AG09319 (cell line): ENCODE measurements at regions not wholly inside any gene's neighbourhood (a gene's known extent, or its start where the extent isn't known, plus 50 kb on each side); places are given as distances from the start of the nearest gene placed in this dataset.

Experiments
- DNase-seq: peaks from one replicate; pipeline ENCODE4 v3.0.0-alpha.2; 2010; ENCODE audit warnings: low read depth; ENCODE audit errors: extremely low read depth
- TF ChIP-seq, protein P1 (sequence below): IDR thresholded peaks from 2 replicates; pipeline ENCODE4 v1.5.1; 2011; ENCODE audit warnings: low read depth, mild to moderate bottlenecking, inconsistent platforms, low read length, moderate library complexity

DNA sequence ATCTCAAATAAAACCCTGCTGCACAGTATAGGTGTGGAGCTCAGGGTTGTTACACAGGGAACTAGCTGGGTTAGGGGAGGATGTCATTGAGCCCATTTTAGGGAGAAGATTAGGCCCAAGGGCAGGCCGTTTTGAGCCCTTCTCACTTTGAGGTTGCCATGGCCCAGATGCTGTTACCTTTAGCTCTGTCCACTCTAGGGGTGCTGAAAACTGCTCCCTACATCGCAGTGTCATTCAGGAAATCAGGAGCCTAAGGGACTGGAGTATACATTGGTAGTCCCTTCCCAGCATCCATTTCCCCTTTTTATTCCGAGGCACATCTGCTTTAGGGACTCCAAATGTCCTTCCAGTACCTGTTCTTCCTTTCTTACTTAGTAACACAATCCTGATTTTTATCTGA is 79.0 kb upstream of the SELENOK start:
- TF ChIP-seq, protein P1, sequence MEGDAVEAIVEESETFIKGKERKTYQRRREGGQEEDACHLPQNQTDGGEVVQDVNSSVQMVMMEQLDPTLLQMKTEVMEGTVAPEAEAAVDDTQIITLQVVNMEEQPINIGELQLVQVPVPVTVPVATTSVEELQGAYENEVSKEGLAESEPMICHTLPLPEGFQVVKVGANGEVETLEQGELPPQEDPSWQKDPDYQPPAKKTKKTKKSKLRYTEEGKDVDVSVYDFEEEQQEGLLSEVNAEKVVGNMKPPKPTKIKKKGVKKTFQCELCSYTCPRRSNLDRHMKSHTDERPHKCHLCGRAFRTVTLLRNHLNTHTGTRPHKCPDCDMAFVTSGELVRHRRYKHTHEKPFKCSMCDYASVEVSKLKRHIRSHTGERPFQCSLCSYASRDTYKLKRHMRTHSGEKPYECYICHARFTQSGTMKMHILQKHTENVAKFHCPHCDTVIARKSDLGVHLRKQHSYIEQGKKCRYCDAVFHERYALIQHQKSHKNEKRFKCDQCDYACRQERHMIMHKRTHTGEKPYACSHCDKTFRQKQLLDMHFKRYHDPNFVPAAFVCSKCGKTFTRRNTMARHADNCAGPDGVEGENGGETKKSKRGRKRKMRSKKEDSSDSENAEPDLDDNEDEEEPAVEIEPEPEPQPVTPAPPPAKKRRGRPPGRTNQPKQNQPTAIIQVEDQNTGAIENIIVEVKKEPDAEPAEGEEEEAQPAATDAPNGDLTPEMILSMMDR: no peak
- DNase-seq: no peak

DNA sequence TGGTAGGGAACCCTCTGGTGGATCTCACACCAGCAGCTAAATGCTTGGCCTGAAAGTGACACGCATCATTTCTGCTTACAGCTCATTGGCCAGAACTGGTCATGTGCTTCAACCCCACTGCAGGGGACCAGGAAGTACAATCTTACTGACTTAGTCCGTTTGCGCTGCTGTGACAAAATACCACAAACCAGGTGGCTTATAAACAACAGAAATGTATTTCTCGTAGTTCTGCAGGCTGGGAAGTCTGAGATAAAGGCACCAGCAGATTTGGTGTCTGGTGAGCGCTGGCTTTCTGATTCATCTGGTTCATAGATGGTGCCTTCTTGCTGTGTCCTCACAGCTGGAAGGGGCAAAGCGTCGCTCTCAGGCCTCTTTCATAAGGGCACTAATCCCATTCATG is 77.4 kb upstream of the SELENOK start:
- no peak for DNase-seq
- TF ChIP-seq, protein P1: no peak

DNA sequence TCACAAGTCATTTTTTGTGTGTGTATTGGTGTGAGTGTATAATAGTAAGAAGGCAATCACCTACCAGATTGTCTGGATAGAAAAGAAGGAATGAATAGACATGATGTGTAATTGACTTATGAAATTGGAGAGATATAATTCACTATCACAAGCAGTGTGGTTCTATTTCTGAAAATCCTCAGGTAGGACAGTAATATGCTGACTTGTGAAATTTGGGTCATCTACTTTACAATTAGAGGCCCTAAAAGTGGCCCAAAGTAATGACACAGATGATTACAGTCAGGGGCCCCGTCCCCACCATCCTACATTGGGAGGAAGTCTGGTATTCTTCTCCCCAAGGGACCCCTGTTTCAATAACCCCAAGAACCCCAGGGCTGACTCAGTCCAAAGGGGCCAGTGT is 73.6 kb upstream of the SELENOK start:
- TF ChIP-seq, protein P1: no peak
- DNase-seq: no peak

DNA sequence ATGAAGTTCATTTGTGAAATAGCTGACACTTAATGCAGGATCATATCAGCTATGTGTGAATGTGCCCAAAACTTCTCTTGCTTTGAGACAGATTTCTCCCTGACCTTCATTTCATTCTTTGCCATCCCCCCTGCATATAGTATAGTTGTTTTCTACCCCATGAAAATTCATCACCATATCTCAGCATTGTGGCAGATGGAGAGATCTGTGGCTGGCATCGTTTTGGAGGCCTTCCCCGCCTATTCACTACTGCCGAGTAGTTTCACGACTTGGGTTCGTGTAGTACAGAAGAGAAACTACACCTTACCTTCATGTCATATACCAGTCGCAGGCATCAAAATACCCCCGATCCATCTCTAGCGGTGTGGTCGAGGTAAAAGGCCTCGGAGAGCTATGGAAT is 66.2 kb upstream of the SELENOK start:
- DNase-seq: no peak
- TF ChIP-seq, protein P1: no peak

DNA sequence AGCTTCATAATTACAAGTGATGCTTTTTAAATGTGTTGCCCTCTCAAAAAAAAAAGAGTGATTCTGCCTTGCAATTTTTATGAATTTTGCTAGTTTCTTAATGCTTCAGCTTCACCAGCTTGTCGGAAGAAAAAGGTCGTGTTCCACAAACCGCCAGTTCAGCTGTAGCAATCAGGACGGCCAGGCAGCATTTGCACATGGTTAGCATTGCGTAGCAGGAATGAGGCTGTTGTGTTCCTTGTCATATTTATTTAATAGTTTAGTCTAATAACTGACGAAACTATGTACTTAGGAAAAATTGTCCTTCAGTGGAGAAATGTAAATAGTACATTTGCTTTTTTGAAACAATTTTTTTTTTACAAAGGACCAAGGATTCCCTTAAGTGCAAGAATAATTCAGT is 64.9 kb upstream of the SELENOK start:
- TF ChIP-seq, protein P1: no peak
- no peak for DNase-seq

DNA sequence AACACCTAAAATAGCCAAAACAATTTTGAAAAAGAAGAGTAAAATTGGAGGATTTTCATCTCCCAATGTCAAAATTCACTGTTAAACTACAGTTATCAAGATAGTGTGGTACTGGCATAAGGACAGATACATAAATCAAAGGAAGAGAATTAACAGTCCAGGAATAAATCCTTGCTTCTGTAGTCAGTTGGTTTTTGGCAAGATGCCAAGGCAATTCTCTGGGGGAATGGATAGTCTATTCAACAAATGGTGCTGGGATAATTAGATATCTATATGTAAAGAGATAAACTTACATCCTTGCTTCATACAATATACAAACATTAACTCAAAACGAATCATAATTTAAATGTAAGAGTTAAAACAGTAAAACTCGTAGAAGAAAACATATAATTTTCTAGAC is 57.9 kb upstream of the SELENOK start:
- DNase-seq: no peak
- TF ChIP-seq, protein P1: no peak

DNA sequence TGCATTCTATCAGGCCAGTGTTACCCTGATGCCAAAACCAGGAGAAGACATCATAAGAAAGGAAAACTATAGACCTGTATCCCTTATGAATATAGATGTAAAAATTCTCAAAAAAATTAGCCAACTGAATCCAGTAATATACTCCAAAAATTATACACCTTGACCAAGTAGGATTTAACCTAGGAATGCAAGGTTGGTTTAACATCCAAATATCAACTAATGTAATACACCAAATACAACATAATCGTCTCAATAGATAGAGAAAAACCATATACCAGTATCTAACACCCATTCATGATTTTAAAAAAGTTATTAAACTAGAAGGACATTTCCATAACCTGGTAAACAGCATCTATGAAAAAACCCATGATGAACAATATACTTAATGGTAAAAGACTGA is 56.5 kb upstream of the SELENOK start:
- TF ChIP-seq, protein P1: no peak

More for the DNA sequence above, 56.5 kb upstream of the SELENOK start:
- no peak for DNase-seq
